ENCODE measurements at regions not wholly inside any gene's neighbourhood (a gene's known extent, or its start where the extent isn't known, plus 50 kb on each side); places are given as distances from the start of the nearest gene placed in this dataset.
"Not testable (repeated sequence)": the region's sequence is repeated elsewhere in the genome, so short reads cannot be mapped to it uniquely, and the experiment has no call there.

DNA sequence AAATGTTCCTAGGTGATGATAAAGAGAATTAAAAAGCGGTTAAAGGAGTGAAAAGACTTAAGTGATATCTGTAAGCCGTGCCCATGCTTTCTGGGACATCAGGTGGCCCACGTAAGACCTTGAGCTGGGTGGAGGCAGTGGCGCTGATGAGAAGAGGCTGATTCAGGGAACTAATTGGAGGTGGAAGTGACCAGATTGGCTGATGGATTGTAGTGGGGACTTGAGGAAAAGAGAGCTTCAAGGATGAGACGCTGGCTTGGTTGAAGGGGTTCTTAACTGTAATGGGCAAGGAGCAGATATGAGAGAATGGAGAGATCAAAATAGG lies 69.1 kb upstream of the EP300 start:
- no peak for DNase-seq (ENCODE audit: low read depth)

DNA sequence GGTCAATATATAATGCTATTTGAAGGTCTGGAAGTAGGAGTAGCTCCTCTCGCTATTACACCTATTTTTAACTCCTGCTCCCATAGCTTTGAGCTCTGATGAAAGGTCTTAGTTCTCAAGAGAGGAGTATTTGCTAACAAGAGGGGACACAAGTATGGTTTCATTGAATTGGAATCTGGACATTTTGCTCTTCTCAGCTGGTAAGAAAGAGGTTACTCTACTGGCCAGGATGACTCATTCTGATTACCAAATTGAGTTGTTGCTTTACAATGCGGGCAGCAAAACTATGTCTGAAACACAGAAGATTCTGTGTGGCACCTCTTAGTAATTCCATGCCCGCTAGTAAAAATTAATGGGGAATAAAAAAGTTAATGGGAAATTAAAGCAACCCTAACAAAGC lies 63.6 kb upstream of the EP300 start:
- peak; percentile 85 for DNase-seq (ENCODE audit: low read depth)

DNA sequence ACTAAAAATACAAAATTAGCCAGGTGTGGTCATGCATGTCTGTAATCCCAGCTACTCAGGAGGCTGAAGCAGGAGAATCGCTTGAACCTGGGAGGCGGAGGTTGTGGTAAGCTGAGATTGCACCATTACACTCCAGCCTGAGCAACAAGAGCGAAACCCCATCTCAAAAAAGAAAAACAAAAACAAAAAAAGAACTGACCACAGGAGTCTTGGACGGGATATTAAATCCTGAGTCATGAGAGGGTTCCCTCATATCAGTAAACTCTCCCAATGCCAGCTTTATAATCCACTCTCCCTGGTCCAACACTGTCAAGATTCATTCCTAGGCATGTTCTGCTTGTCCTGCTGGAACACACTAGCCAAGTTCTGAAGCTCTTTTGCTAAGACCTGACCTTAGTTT lies 61.5 kb upstream of the EP300 start:
- DNase-seq (ENCODE audit: low read depth) = peak; percentile 45

DNA sequence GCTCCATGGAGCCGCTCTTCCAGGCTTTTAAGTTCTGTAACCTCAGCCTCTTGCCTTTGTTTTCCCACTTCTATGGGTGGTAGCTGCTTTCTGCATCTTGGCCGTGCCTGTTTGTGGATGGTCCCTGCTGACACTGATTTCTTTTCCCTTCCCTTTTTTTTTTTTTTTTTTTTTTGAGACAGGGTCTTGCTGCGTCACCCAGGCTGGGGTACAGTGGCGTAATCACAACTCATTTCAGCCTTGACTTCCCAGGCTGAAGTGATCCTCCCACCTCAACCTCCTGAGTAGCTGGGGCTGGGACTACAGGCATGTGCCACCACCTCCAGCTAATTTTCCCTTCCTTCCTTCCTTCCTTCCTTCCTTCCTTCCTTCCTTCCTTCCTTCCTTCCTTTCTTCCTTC lies 57.7 kb upstream of the EP300 start:
- DNase-seq (ENCODE audit: low read depth) = no peak

DNA sequence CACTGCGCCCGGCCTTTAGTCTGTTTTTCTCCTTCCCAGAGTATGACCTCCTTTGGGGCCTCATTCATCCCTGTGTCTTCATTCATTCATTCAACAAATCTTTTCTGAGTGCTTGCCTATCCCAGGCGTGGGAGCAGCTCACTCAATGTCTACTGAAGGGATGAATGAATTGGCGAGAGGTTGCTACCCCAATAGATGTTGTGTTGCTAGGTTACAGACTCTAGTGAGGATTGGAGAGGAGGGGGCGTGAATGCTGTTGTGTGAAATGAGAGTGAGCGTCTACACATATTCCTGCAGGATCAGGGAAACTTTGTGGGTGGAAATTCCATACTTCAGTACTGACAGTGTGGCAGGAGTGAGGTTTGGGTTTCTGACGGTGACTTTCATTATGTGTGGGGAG lies 55.5 kb upstream of the EP300 start:
- DNase-seq (ENCODE audit: low read depth) = no peak

DNA sequence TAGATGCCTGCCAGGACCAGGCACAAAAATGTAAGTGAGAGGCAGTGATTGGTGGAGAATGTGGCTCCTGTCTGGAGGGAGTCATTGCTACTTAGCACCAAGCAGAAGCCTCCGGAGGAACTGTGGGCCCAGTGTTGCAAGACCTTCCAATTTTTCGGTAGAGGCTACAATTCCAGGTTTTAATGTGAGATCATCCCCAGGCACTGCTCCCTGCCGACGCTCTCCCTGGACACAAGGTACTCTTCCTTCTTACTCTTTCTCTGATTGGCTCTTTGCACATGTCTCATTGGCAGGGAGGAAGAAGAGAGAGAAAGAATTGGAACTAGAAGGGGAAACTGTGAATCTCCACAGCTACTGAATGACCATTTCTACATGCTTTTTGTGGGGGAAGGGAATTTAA lies 53.7 kb upstream of the EP300 start:
- no peak for DNase-seq (ENCODE audit: low read depth)

DNA sequence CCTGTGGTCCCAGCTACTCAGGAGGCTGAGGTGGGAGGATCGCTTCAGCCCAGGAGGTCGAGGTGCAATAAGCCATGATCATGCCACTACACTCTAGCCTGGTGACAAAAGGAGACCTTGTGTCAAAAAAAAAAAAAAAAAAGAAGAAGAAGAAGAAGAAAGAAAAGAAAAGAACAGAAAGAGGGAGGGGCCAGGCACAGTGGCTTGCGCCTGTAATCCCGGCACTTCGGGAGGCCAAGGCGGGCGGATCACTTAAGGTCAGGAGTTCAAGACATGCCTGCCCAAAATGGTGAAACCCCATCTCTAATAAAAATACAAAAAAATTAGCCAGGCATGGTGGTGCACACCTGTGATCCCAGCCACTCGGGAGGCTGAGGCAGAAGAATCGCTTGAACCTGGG lies 52.8 kb upstream of the EP300 start:
- not testable (repeated sequence) for DNase-seq (ENCODE audit: low read depth)

DNA sequence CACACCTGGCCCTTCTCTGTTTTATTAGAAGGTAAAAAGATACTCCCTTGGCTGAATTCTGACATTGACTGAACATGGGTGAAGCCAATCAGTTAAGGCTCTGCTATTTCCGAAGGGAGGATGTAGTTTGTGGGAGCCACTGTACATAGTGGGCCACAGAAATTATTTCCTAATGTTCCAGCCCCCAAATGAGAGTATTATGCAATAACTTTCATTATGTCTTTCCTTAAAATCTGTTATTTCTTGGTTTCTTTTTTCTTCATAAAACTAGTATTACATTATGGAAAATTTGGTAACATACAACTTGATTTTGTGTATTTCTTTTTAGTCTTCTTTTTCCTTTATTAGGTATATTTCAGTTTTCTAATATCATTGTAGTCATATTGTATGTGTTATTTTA lies 51.9 kb upstream of the EP300 start:
- DNase-seq (ENCODE audit: low read depth) = no peak

DNA sequence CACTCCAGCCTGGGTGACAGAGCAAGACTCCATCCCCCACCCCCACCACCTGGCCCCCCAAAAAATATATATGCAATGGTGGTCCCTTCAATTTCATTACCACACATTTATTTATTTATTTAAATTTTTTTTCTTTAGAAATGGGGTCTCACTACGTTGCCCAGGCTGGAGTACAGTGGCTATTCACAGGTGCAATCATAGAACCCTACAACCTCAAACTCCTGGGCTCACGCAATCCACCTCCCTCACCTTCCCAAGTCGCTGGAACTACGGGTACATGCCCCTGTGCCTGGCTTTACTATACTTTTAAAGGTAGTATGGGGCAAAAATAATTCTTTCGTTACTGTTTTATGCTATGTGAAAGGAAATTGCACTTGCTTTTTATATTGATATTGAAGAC lies 50.9 kb upstream of the EP300 start:
- no peak for DNase-seq (ENCODE audit: low read depth)
